Astrocyte (in vitro differentiated cells and primary cell): ENCODE measurements at regions not wholly inside any gene's neighbourhood (a gene's known extent, or its start where the extent isn't known, plus 50 kb on each side); places are given as distances from the start of the nearest gene placed in this dataset.

Source experiments
- DNase-seq: peaks from one replicate; pipeline ENCODE4 v3.0.0-alpha.2; 2010; ENCODE audit warnings: low read depth
- FAIRE-seq: peaks from 2 replicates; lab custom pipeline; 2011; peaks lifted over from hg19 to GRCh38; lab: Jason Lieb, UNC
- H2AFZ ChIP-seq: 2 replicates; pipeline ENCODE4 v1.6.0; 2012; ENCODE audit warnings: low read depth, low read length, inconsistent platforms
- H3K27ac ChIP-seq: 2 replicates; pipeline ENCODE4 v1.5.1; 2011; ENCODE audit warnings: low read depth, low read length, inconsistent platforms
- H3K27me3 ChIP-seq: 2 replicates; pipeline ENCODE4 v1.6.0; 2011; ENCODE audit warnings: low read length, inconsistent platforms; ENCODE audit not compliant: insufficient read depth
- H3K36me3 ChIP-seq: 2 replicates; pipeline ENCODE4 v1.5.1; 2011; ENCODE audit warnings: low read length, inconsistent platforms; ENCODE audit not compliant: insufficient read depth
- H3K4me1 ChIP-seq: 2 replicates; pipeline ENCODE4 v1.5.1; 2011; ENCODE audit warnings: low read length, inconsistent platforms; ENCODE audit not compliant: insufficient read depth
- H3K4me2 ChIP-seq: 2 replicates; pipeline ENCODE4 v1.6.0; 2012; ENCODE audit warnings: low read length, inconsistent platforms
- H3K4me3 ChIP-seq: 2 replicates; pipeline ENCODE4 v1.5.1; 2011; ENCODE audit warnings: low read depth, mild to moderate bottlenecking, low read length, inconsistent platforms; ENCODE audit not compliant: insufficient read depth
- H3K79me2 ChIP-seq: 2 replicates; pipeline ENCODE4 v1.6.0; 2012; ENCODE audit warnings: mild to moderate bottlenecking, low read length, inconsistent platforms; ENCODE audit not compliant: insufficient read depth
- H3K9ac ChIP-seq: 2 replicates; pipeline ENCODE4 v1.6.0; 2012; ENCODE audit warnings: mild to moderate bottlenecking, low read length, inconsistent platforms
- H3K9me3 ChIP-seq: 2 replicates; pipeline ENCODE4 v1.5.1; 2012; ENCODE audit warnings: low read depth, mild to moderate bottlenecking, low read length, inconsistent platforms; ENCODE audit not compliant: insufficient read depth
- H4K20me1 ChIP-seq: 2 replicates; pipeline ENCODE4 v1.6.0; 2012; ENCODE audit warnings: low read length, inconsistent platforms; ENCODE audit not compliant: insufficient read depth
- H3K27ac Mint-ChIP-seq: one replicate; pipeline ENCODE4 v1.8.0; 2021; ENCODE audit warnings: mild to moderate bottlenecking, mixed read lengths; ENCODE audit not compliant: unreplicated experiment
- H3K27me3 Mint-ChIP-seq: one replicate; pipeline ENCODE4 v1.8.0; 2021; ENCODE audit warnings: low read depth, mixed read lengths; ENCODE audit not compliant: unreplicated experiment
- H3K36me3 Mint-ChIP-seq: one replicate; pipeline ENCODE4 v1.8.0; 2021; ENCODE audit warnings: low read depth, mixed read lengths; ENCODE audit not compliant: unreplicated experiment
- H3K4me1 Mint-ChIP-seq: one replicate; pipeline ENCODE4 v1.8.0; 2021; ENCODE audit warnings: low read depth, mixed read lengths; ENCODE audit not compliant: unreplicated experiment
- H3K4me3 Mint-ChIP-seq: one replicate; pipeline ENCODE4 v1.8.0; 2021; ENCODE audit warnings: mild to moderate bottlenecking, moderate library complexity, mixed read lengths; ENCODE audit not compliant: unreplicated experiment
- H3K9me3 Mint-ChIP-seq: one replicate; pipeline ENCODE4 v1.8.0; 2021; ENCODE audit warnings: mild to moderate bottlenecking, mixed read lengths; ENCODE audit not compliant: unreplicated experiment
- CTCF ChIP-seq: IDR thresholded peaks from 2 replicates; pipeline ENCODE4 v1.5.1; 2011; ENCODE audit warnings: low read depth, mild to moderate bottlenecking, inconsistent platforms, low read length, moderate library complexity; ENCODE audit not compliant: insufficient read depth
- EZH2 ChIP-seq: IDR thresholded peaks from 2 replicates; pipeline ENCODE4 v1.6.1; 2012; ENCODE audit warnings: mild to moderate bottlenecking, low read length, inconsistent platforms; ENCODE audit not compliant: insufficient read depth

DNA sequence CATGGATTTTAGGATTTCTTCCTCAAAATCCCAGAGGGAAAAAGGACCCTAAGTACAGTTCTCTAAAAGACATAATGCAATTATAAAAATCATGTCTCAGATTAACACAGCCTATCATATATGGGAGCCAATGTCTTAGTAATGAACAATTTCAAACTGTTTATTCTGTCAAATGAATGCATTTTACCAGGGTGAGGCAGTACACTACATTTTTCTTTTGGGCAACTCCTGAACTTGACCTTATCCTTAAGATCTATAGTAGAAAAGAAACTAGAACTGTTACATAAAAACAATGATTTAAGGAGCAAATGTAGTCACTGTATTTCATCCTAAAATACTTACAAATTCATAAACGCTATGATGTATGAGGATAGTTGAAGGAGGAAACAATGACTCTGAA lies 226.3 kb upstream of the B3GALT2 start:
- no peaks in the 10 kb centered on the region for H3K9me3 Mint-ChIP-seq
- no peak overlapping the region for H3K27ac Mint-ChIP-seq
- Histone ChIP-seq H3K9me3 (no peaks in the 10 kb centered on the region), H3K4me2 (no peak overlapping the region), H3K27me3 (no peaks in the 10 kb centered on the region), H3K79me2 (no peaks in the 10 kb centered on the region), H3K4me1 (no peaks in the 10 kb centered on the region), H2AFZ (no peak overlapping the region), H3K27ac (no peak overlapping the region), H4K20me1 (no peaks in the 10 kb centered on the region), H3K9ac (no peak overlapping the region), H3K4me3 (no peak overlapping the region), H3K36me3 (no peaks in the 10 kb centered on the region)
- no peak for DNase-seq
- H3K36me3 Mint-ChIP-seq: no peaks in the 10 kb centered on the region
- H3K4me1 Mint-ChIP-seq: peaks cover 21% of the 10 kb centered on the region
- FAIRE-seq: no peak
- H3K27me3 Mint-ChIP-seq: no peaks in the 10 kb centered on the region
- no peak for TF ChIP-seq EZH2
- TF ChIP-seq CTCF: no peak
- H3K4me3 Mint-ChIP-seq: no peak overlapping the region

GRCh38 chr1:193411714-193412113 lies 225.3 kb upstream of the B3GALT2 start:
- Mint-ChIP-seq H3K27ac (peak overlapping the region; percentile 54), H3K36me3 (no peaks in the 10 kb centered on the region), H3K27me3 (no peaks in the 10 kb centered on the region), H3K9me3 (no peaks in the 10 kb centered on the region), H3K4me3 (no peak overlapping the region), H3K4me1 (peaks cover 18% of the 10 kb centered on the region)
- no peaks in the 10 kb centered on the region for H4K20me1 ChIP-seq
- H3K4me2 ChIP-seq: no peak overlapping the region
- FAIRE-seq (no peak), DNase-seq (no peak)
- no peaks in the 10 kb centered on the region for H3K36me3 ChIP-seq
- no peaks in the 10 kb centered on the region for H3K79me2 ChIP-seq
- no peaks in the 10 kb centered on the region for H3K4me1 ChIP-seq
- no peaks in the 10 kb centered on the region for H3K9me3 ChIP-seq
- H3K27ac ChIP-seq: no peak overlapping the region
- no peaks in the 10 kb centered on the region for H3K27me3 ChIP-seq
- no peak overlapping the region for H3K9ac ChIP-seq
- TF ChIP-seq CTCF: no peak
- TF ChIP-seq EZH2: no peak
- no peak overlapping the region for H2AFZ ChIP-seq
- H3K4me3 ChIP-seq: no peak overlapping the region

- no peaks in the 10 kb centered on the region for H3K27me3 Mint-ChIP-seq
- Histone ChIP-seq H3K27me3 (no peaks in the 10 kb centered on the region), H3K79me2 (no peaks in the 10 kb centered on the region), H2AFZ (no peak overlapping the region), H3K4me2 (no peak overlapping the region), H3K4me1 (no peaks in the 10 kb centered on the region), H4K20me1 (no peaks in the 10 kb centered on the region), H3K27ac (no peak overlapping the region), H3K4me3 (no peak overlapping the region), H3K9ac (no peak overlapping the region), H3K9me3 (no peaks in the 10 kb centered on the region), H3K36me3 (no peaks in the 10 kb centered on the region)
- H3K36me3 Mint-ChIP-seq: no peaks in the 10 kb centered on the region
- TF ChIP-seq EZH2 (no peak), CTCF (no peak)
- no peak for FAIRE-seq
- H3K9me3 Mint-ChIP-seq: no peaks in the 10 kb centered on the region
- H3K27ac Mint-ChIP-seq: no peak overlapping the region
- H3K4me3 Mint-ChIP-seq: no peak overlapping the region
- peaks cover 18% of the 10 kb centered on the region for H3K4me1 Mint-ChIP-seq
- no peak for DNase-seq
Measured at GRCh38 chr1:193411215-193411614, 224.8 kb upstream of the B3GALT2 start.
